Activated CD4-positive, alpha-beta T cell treated with anti-CD3 and anti-CD28 coated beads for 48 hours (primary cell): ENCODE measurements at regions not wholly inside any gene's neighbourhood (a gene's known extent, or its start where the extent isn't known, plus 50 kb on each side); places are given as distances from the start of the nearest gene placed in this dataset.
"Not testable (repeated sequence)": the region's sequence is repeated elsewhere in the genome, so short reads cannot be mapped to it uniquely, and the experiment has no call there.

Experiments
- DNase-seq: peaks from one replicate; pipeline ENCODE4 v3.0.0-alpha.2; 2020

DNA sequence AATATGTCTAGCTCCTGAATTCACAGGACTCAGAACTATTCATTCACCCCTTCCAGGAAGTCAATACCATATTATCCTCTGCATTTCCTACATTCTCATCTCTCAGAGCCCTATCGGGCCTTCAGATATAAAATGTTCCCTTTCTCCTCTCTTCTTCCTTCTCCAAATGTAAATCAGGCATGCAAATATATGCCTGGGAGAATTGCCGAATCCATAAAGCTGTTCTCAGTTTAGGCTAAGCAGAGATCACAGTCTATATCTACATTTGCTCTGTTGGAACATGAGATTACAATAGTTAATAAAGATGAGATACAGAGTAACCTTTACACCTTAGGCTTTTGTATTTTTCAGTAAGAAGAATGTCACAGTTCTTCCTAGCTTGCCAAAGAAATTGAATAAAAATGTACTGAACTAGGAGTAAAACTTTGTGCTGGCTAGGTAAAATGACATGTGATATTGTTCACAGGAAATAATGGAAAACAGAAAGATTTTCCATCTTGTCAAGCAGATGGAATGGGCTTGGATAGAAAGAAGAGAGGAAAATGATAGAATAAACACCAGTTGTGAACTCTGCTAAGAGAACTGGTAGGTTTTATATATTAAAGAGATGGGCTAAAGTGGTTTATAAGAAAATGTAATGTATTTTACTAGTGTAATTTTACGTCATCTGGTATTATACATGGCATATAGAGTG, 161.5 kb downstream of the NRIP1 start:
- DNase-seq: no peak

DNA sequence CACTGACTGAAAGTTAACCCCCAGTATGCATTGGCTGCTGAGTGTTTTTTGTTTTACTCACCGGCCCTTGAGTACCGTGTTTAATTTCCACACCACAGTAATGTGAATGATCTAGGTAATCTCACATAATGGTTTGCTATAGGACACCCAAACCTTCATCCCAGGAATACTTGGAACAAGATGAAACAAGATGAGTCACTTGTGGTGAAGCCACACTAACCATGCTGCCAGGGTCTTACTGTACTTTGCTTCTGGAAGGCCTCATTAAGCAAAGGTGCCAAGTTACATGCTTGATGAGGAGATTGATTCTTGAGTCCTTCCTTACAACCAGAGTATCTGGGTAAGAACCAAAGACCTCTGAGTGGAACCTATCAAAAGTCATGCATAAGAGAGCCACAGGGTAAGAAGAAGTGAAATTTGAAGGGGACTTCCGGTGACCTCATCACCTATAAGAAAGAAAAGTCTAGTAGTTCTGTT, 163.3 kb downstream of the NRIP1 start:
- DNase-seq: no peak

- DNase-seq: no peak
Measured at GRCh38 chr21:14900611-14901010, 164.2 kb downstream of the NRIP1 start.

DNA sequence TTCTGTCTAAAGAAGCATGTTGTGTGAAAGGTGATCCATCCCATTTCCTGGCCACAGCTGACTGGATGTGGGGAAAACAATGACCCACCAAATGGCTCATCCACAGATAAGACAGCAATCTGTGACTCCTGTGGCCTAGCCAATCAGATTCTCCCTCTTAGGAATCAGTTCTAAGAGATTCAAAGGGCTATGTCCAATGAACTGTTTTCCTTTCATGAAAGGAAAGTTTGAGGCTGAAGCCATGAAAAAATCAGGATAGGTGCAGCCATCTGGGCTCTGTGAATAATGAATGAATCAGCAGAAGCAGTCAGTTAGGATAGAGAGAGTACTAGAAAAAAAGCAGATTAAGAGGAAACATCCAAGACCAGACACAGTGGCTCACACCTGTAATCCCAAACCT, 164.7 kb downstream of the NRIP1 start:
- no peak for DNase-seq

GRCh38 chr21:14895792-14896191, 169.0 kb downstream of the NRIP1 start:
- no peak for DNase-seq

DNA sequence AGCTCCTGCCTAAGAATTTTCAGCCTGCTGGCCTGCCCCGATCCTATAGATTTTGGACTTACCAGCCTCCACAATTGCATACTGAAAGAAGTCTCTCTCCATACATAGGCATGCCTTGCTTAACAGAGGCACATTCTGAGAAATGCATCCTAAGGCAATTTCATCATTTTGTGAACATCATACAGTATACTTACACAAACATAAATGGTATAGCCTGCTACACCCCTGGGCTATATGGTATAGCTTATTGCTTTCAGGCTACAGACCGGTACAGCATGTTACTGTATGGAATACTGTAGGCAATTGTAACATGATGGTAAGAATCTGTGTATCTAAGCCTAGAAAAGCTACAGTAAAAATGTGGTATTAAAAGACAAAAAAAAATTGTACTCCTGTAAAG, 174.7 kb downstream of the NRIP1 start:
- DNase-seq: no peak

DNA sequence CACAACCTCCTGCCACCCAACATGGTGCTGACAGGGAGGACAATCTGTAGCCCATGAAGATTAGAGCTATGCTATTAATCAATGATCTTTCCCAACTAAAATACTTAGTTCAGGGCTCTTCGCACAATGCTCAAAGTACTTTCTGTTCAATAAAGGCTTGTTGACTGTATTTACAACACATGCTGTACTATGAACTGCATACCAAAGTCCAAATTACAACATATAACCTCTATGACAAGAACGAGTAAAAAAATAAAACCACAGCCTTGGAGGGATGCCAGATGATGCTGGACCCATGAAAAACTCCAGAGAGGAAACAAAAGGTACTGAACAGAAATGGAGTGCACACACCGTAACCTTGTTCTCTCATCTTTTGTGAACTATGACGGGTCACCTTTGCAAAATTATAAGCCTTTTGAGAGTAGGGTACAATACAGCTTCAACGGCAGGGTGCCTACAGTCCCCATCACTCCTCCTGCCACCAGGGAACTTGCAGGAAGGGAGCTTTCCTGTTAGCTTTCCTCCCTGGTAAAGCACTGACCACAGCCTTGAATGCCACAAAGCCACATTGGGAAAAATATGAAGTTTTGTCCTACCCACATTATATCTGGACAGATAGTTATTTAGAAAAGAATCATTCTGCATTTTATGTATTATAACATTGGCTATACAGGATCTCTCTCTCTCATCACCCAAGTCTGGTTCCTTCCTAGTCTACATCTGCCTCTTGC, 175.6 kb downstream of the NRIP1 start:
- no peak for DNase-seq

- no peak for DNase-seq
Measured at GRCh38 chr21:14888202-14888601, 176.6 kb downstream of the NRIP1 start.

GRCh38 chr21:14886001-14886400, 178.8 kb downstream of the NRIP1 start:
- DNase-seq: no peak

DNA sequence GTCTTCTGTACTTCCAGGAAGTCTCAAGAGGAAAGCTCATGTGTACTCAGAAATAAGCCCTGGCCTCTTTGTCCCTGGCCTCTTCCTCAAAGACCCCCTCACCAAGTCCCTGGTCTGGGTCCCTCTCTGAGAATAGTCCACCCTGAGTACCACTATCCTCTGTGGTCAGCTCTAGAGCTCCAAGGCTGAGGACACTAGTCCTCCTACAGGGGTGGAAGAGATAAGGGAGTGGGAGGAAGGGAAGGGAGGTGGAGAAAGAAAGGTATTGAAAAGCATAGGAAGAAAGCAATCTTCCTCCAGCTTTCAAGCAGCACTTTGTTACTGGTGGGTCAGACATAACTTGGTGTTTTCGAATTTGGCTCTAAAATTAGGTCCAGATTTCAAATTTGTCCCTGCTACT, 181.4 kb downstream of the NRIP1 start:
- DNase-seq: no peak

GRCh38 chr21:14882545-14882944, 182.3 kb downstream of the NRIP1 start:
- not testable (repeated sequence) for DNase-seq

DNA sequence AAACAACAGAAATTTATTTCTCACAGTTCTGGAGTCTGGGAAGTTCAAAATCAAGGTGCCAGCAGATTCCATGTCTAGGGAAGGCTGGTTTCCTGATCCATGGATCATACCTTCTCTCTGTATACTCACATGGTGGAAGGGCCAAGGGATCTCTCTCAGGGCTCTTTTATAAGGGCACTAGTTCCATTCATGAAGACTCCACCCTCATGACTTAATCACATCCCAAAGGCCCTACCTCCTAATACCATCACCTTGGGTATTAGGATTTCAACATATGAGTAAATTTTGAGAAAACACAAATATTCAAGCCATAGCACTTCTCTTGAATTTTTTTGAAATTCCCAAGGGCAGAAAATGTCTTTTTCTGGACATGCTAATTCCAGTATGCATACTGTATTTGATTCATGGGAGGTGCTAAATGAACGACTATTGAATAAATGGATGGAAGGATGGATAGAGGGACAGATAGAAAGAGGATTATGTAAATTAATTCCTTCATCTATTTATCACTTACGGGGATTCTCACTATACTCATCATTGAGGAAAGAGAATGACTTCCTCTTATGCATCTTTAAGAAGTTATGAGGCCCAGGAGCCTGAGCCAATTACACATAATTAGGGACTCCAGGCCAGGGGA, 182.8 kb downstream of the NRIP1 start:
- no peak for DNase-seq

- DNase-seq: no peak
Measured at GRCh38 chr21:14880922-14881321, 183.9 kb downstream of the NRIP1 start.

DNA sequence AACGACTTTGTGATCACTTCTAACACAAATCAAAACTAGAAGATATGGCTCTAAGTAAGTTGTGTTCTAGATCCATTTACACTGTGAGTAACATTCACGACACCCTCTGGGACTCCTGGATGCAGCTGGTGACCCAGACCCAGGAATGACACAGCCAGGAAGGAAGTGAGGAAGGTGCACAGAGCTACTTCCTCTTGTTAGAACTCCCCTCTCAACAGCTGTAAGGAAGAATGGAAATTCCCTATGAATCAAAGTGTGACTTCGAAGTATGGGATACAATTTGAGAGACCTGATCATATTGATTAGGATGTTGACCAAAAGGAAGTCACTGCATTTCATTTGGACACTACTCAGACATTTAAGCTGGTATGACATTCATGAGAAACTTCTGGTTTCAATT, 185.3 kb downstream of the NRIP1 start:
- DNase-seq: no peak

DNA sequence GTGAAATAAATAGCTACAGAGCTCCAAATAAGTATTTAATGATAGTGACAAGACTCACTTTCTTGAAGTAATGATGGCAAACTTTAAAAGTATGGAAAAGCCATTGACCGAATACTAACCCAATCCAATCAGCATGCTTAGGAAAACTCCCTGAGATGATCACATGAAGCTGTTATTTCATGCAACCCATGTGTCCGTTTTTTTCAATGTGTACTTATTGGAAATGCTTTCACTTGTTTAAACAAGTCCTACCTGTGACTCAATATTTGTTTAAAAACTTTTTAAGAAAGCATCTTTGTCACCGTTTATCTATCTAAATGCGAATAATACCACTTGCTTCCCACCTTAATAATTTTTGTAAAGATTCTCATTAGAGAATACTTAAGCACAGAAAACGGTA, 185.8 kb downstream of the NRIP1 start:
- DNase-seq: no peak

DNA sequence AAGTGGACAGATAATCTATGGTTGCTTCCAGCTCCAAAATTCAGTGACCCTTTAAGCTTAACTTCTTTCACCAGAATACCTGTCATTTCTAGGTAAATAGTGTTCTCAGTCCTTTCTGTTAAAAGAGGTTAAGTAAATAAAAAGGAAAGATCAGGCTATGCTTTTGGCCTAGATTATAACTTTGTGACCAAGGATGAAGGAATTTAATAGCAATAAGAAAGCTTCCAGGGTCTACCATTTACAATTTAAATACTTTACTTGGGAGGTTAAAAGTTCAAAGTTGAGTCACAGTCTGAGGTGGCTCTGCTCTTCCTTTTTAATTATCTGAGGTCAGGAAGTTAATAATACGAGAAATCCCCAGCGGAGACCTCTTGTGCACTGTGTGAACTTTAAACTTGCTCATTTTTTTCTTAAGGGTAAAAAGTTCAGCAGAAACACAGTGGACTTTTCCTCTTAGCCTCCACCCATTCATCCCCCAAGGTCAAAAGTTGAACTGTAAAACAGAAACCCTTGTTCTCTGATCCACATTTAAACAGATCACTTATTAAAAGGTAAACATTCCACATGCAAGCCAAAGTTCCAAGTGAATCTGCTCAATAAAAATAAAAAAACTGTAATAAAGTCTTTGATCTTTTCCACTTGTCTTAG, 187.1 kb downstream of the NRIP1 start:
- no peak for DNase-seq

DNA sequence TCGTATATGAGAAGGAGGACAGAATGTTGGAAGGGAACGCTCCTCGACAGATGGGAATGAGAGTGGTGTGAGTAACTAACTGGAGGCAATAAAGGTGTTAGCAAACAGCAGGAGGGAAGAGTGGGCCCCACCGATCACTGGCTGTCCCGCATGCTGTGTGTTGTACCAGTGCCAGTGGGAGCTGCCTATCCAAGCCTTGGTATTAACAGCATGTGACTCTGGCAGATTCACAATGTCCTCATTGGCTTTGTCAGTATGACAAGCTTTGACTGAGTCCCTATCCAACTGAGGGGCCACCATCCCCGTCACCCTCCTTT, 188.3 kb downstream of the NRIP1 start:
- DNase-seq: no peak

- DNase-seq: no peak
Measured at GRCh38 chr21:14875704-14876523, 188.9 kb downstream of the NRIP1 start.

GRCh38 chr21:14875186-14875585, 189.6 kb downstream of the NRIP1 start:
- no peak for DNase-seq

DNA sequence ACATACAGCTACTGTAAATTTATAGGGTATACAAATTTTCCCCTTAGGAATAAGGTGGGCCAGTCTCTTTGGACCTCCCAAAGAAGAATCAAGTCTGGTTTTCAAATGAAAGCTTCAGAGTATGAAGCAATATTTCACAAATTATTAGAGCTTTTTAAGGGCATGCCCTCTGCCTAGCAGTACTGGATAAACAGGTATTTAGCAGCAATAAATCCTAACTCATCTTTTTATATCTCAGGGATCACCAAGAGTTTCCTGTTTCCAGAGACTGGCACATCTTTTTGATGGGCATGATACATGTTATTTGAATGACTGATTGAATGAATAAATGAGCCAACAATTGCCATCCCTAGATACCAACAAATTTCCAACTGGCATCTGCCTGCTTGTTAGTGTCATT, 190.4 kb downstream of the NRIP1 start:
- no peak for DNase-seq

GRCh38 chr21:14871861-14872260, 192.9 kb downstream of the NRIP1 start:
- no peak for DNase-seq

- no peak for DNase-seq
Measured at GRCh38 chr21:14870853-14871149, 194.0 kb downstream of the NRIP1 start.
